HG03064 (cell line): ENCODE measurements at regions not wholly inside any gene's neighbourhood (a gene's known extent, or its start where the extent isn't known, plus 50 kb on each side); places are given as distances from the start of the nearest gene placed in this dataset.
"Not testable (repeated sequence)": the region's sequence is repeated elsewhere in the genome, so short reads cannot be mapped to it uniquely, and the experiment has no call there.

ENCODE experiments used
- ATAC-seq: cut with Tn5 transposase; IDR thresholded peaks from one replicate; pipeline ENCODE4 v1.9.1; 2021; ENCODE audit warnings: low read depth; ENCODE audit not compliant: unreplicated experiment

DNA sequence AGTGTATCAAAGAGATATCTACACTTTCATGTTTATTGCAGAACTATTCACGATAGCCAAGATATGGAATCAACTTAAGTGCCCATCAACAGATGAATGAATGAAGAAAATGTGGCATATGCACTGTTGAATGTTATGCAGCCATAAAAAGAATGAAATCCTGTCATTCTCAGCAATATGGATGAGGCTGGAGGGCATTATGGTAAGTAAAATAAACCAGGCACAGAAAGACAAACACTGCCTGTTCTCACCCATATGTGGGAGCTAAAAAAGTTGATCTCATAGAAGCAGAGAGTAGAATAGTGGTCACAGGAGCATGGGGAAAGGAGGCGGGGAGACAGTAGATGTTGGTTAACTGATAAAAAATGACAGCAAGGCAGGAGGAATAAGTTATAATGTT is 561.8 kb downstream of the TOX3 start:
- ATAC-seq = no peak

DNA sequence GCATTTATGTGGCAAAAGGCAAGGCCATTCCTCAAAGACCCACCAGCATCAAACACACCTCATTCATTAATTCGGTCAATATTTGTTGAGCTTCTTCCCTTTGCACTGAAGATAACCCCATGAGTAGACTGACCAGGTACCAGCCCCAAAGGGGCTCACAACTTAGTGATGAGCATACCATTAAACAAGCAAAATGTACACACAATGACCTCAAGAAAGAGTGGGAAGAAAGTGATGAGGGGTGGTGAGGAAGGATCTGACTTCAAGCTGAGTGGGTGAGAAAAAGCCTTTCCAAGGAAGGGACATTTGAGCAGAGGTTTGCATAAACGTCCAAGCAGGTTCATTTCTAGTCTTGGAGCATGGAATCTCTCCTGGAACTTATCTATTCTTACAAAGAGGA is 562.5 kb downstream of the TOX3 start:
- no peak for ATAC-seq

- ATAC-seq = no peak
These were observed 563.9 kb downstream of the TOX3 start for GRCh38 chr16:51982715-51983680.

GRCh38 chr16:51981725-51982124 is 565.2 kb downstream of the TOX3 start:
- ATAC-seq = no peak

GRCh38 chr16:51977506-51977905 is 569.4 kb downstream of the TOX3 start:
- not testable (repeated sequence) for ATAC-seq

DNA sequence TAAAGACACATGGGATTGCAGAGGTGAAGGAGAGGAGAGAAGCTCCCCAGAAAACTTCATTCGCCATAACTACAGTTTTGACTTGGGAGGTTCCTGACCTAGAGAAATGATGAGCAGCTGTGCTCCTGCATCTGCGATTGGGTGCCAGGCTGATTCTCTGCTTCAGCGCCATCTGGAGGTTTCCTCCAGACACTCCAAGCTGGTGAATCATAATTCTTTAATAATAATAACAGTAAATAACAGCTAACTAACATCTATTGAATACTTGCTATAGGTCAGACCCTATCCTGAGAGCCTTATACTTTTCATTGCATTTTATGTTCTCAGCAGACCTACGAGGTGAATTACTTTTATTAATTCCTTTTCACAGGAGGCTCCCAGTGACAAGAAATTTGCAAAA is 575.8 kb downstream of the TOX3 start:
- ATAC-seq = no peak

DNA sequence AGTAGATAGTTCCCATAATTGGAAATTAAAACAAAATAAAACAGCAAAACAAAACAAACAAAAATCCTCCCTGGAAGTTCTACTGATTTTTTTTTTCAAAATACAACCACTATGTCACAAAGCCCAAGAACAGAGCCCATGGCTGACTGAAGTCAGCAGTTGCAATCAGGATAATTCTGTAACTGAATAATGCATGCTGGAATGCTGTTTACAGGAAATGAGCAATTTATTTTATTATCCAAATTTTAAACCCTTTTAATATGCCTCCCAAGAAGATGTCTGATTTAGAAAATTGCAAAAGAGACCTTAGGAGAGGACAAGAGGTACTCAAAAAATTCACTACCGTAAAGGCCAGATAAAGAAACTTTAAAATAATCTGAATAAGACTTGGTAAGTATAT is 578.2 kb downstream of the TOX3 start:
- ATAC-seq = no peak

DNA sequence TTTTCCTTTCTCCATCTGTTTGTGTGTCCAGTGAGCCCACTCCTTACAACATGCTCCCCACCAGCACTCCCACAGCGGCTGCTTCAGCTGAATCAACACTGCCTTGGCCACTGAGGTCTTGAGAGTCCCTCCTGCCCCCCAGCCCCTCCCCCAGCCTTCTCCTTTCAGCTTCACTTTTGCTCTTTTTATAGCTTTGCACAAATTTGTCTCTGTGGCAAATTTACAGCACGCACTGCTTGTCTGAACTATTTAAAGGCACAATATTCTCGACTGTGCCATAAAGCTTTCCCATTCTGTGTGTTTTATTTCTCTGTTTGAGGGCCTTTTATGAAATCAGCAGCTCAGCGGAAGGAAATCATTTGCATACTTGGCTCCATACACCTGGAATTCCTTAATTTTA is 579.3 kb downstream of the TOX3 start:
- ATAC-seq = no peak

GRCh38 chr16:51960931-51961330 is 586.0 kb downstream of the TOX3 start:
- ATAC-seq = no peak

- no peak for ATAC-seq
These were observed 593.5 kb downstream of the TOX3 start for GRCh38 chr16:51953286-51953985.

DNA sequence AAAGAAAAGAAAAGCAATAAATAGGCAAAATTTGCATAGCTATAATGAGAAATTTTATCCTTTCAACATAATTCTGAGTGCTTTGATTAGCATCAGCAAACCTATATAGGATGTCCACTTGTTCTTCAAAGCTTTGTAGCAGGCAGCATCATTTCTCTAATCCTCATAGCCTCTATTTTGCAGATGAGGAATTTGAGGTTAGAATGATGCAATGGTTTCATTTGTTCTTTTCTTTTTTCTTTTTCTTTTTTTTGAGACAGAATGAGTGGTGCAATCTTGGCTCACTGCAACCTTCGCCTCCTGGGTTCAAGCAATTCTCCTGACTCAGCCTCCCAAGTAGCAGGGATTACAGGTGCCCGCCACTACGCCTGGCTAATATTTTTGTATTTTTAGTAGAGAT is 594.4 kb downstream of the TOX3 start:
- ATAC-seq = no peak

- ATAC-seq = no peak
These were observed 595.2 kb downstream of the TOX3 start for GRCh38 chr16:51951668-51952298.

DNA sequence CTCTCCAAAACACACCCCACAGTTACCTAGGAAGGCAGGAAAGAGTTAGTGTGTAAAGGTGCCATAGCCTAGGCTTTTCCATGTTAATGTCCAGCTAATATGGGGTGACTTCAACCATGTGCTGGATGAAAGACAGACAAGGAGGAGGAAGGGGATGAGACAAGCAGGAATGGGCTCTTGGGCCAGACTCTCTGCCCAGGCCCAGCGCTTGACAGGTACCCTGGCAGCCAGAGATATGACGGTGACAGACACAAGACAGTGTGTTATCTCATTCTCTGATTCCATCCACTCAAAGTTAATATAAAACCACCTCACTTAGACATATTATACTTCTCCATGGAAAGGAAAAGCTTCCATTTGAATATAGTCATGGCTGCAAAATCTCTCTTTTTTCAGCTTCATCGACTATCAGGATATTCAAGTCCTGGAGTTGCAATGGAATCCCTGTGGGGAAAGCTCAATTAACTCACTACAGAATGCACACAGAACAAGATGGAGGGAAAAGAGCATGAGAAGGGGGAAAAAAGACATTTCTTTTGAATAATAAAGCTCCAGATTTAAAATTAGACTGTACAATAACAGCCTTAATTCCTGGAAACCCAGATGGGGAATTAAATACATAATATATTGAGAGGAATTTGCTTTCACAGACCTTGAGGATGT is 596.7 kb downstream of the TOX3 start:
- ATAC-seq = no peak

- ATAC-seq = no peak
These were observed 597.7 kb downstream of the TOX3 start for GRCh38 chr16:51949282-51949681.

- no peak for ATAC-seq
These were observed 605.5 kb downstream of the TOX3 start for GRCh38 chr16:51941412-51941811.

- no peak for ATAC-seq
These were observed 606.8 kb downstream of the TOX3 start for GRCh38 chr16:51940183-51940582.

DNA sequence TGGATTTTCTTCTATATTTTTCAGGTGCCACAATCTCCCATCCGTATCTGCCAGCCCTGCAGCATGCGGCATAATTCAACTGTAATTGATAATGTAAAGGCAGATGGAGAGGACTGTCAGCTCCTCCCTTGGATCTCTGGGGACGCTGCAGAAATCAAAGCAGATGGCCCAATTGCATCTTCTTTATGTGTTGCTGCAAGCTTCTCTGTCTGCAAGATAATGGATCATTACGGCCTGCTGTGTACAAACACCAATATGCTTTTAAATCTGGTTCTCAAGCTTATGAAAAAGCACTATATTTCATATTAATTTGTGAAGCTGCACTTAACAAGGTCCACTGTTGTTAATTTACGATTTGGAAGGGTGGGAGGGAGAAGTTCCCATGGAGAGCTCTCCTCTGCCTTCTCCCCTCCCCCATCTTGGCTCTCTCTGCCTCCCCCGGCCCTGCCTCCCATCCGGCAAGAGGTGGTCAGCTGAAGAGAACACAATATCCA is 607.5 kb downstream of the TOX3 start:
- no peak for ATAC-seq

GRCh38 chr16:51938861-51939260 is 608.1 kb downstream of the TOX3 start:
- no peak for ATAC-seq

- no peak for ATAC-seq
These were observed 609.2 kb downstream of the TOX3 start for GRCh38 chr16:51937771-51938170.

DNA sequence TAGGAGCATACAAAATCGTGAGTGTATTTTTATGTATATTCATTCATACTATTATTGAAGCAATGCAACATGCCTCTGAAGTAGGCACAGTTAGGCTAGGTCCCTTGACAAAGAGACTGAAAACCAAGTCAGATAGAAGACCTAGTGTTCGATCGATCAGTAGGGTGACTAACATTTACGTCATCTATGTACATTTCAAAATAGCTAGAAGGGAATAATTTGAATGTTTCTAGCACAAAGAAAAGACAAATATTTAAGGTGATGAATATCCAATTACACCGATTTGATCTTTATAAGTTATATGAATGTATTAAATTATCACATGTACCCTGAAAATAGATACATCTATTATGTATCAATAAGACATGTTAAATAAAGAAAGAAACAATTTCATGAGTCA is 610.1 kb downstream of the TOX3 start:
- no peak for ATAC-seq

DNA sequence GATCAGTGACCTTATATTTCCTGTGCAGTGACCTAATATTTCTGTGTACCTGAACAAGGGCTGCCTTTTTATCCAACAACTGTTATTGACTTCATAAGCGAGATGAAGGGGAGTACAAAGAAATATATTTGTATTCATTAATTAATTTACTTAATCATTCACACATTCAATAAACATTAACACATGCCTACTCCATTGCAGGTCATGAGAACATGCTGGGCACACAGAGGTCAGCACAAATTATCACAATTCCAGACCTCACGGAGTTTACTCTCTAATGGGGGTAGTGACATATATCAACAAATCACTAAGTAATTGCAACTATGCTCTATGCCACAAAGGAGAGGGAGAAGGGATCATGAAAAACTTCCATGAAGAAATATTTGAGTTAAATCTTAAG is 614.6 kb downstream of the TOX3 start:
- no peak for ATAC-seq
